Mesenchymal stem cell (in vitro differentiated cells and primary cell): ENCODE measurements at regions not wholly inside any gene's neighbourhood (a gene's known extent, or its start where the extent isn't known, plus 50 kb on each side); places are given as distances from the start of the nearest gene placed in this dataset.

Experiments
- DNase-seq: peaks from one replicate; pipeline ENCODE4 v3.0.0-alpha.2; 2013
- H2AFZ ChIP-seq: one replicate; pipeline ENCODE4 v1.6.1; 2013; ENCODE audit warnings: low read depth, mild to moderate bottlenecking, control low read depth, inconsistent platforms, low read length, moderate library complexity
- H2AK5ac ChIP-seq: 2 replicates; pipeline ENCODE4 v1.6.1; 2013; ENCODE audit warnings: low read length, moderate library complexity, mild to moderate bottlenecking, inconsistent platforms; ENCODE audit not compliant: severe bottlenecking
- H2BK120ac ChIP-seq: one replicate; pipeline ENCODE4 v1.6.1; 2013; ENCODE audit warnings: low read depth, mild to moderate bottlenecking, inconsistent platforms, low read length, moderate library complexity
- H2BK12ac ChIP-seq, 2 experiments: one replicate each; pipeline ENCODE4 v1.6.1; 2013; ENCODE audit warnings: inconsistent platforms in 2 of 2, low read length in 2 of 2, mild to moderate bottlenecking in 2 of 2, moderate library complexity in 2 of 2, control low read depth in 1 of 2
- H2BK15ac ChIP-seq: one replicate; pipeline ENCODE4 v1.6.1; 2013; ENCODE audit warnings: mild to moderate bottlenecking, low read depth, inconsistent platforms; ENCODE audit not compliant: poor library complexity, severe bottlenecking
- H2BK5ac ChIP-seq: 2 replicates; pipeline ENCODE4 v1.6.1; 2013; ENCODE audit warnings: low read depth, mild to moderate bottlenecking, low read length, control low read depth, inconsistent platforms; ENCODE audit not compliant: poor library complexity, severe bottlenecking
- H3K14ac ChIP-seq, 2 experiments: one replicate each; pipeline ENCODE4 v1.6.1; 2013; ENCODE audit warnings: inconsistent platforms in 2 of 2, low read length in 2 of 2, control low read depth in 1 of 2, mild to moderate bottlenecking in 1 of 2, moderate library complexity in 1 of 2
- H3K18ac ChIP-seq, 2 experiments: one replicate each; pipeline ENCODE4 v1.6.1; 2013; ENCODE audit warnings: inconsistent platforms in 2 of 2, low read length in 2 of 2, control low read depth in 1 of 2, low read depth in 1 of 2, mild to moderate bottlenecking in 1 of 2
- H3K23ac ChIP-seq, 2 experiments: one replicate each; pipeline ENCODE4 v1.6.1; 2013; ENCODE audit warnings: inconsistent platforms in 2 of 2, low read length in 2 of 2, mild to moderate bottlenecking in 2 of 2, moderate library complexity in 2 of 2, control low read depth in 1 of 2
- H3K27ac ChIP-seq: 2 replicates; pipeline ENCODE4 v1.5.1; 2013; ENCODE audit warnings: mild to moderate bottlenecking, moderate library complexity, low read length, control low read depth, inconsistent platforms; ENCODE audit not compliant: poor library complexity, severe bottlenecking
- H3K27me3 ChIP-seq, 2 experiments: 2 replicates each; pipeline versions ENCODE4 v1.6.1 to v1.7.0; 2013; ENCODE audit warnings: low read length in 2 of 2, mild to moderate bottlenecking in 2 of 2, moderate library complexity in 2 of 2, control low read depth in 1 of 2, inconsistent platforms in 1 of 2; ENCODE audit not compliant: control insufficient read depth in 1 of 2, insufficient read depth in 1 of 2
- H3K36me3 ChIP-seq, 2 experiments: 2 replicates each; pipeline versions ENCODE4 v1.6.1 to v1.7.0; 2013; ENCODE audit warnings: low read length in 2 of 2, control low read depth in 1 of 2, inconsistent platforms in 1 of 2, low read depth in 1 of 2, mild to moderate bottlenecking in 1 of 2; ENCODE audit not compliant: insufficient read depth in 2 of 2, control insufficient read depth in 1 of 2
- H3K4ac ChIP-seq, 2 experiments: one replicate each; pipeline ENCODE4 v1.6.1; 2013; ENCODE audit warnings: inconsistent platforms in 2 of 2, low read length in 2 of 2, mild to moderate bottlenecking in 2 of 2, moderate library complexity in 2 of 2, control low read depth in 1 of 2, low read depth in 1 of 2
- H3K4me1 ChIP-seq: 2 replicates; pipeline ENCODE4 v1.6.1; 2013; ENCODE audit warnings: low read depth, low read length, control low read depth; ENCODE audit not compliant: control insufficient read depth, insufficient read depth
- H3K4me2 ChIP-seq: 2 replicates; pipeline ENCODE4 v1.6.1; 2013; ENCODE audit warnings: low read length, mild to moderate bottlenecking, inconsistent platforms; ENCODE audit not compliant: poor library complexity, severe bottlenecking
- H3K4me3 ChIP-seq, 2 experiments: 2 replicates each; pipeline versions ENCODE4 v1.5.1 to v1.7.0; 2013; ENCODE audit warnings: low read length in 2 of 2, mild to moderate bottlenecking in 2 of 2, control low read depth in 1 of 2, low read depth in 1 of 2; ENCODE audit not compliant: insufficient read depth in 1 of 2
- H3K79me1 ChIP-seq: replicated peaks from 2 replicates; pipeline ENCODE4 v1.6.1; 2013; ENCODE audit warnings: mild to moderate bottlenecking, control low read depth, low read length, inconsistent platforms; ENCODE audit not compliant: poor library complexity, severe bottlenecking
- H3K9ac ChIP-seq: 2 replicates; pipeline ENCODE4 v1.7.0; 2013; ENCODE audit warnings: mild to moderate bottlenecking, low read length, moderate library complexity
- H3K9me3 ChIP-seq: 2 replicates; pipeline ENCODE4 v1.7.0; 2013; ENCODE audit warnings: mild to moderate bottlenecking, low read length; ENCODE audit not compliant: control insufficient read depth
- H4K8ac ChIP-seq: one replicate; pipeline ENCODE4 v1.6.1; 2013; ENCODE audit warnings: inconsistent platforms, mild to moderate bottlenecking, low read length, moderate library complexity
- H4K91ac ChIP-seq: one replicate; pipeline ENCODE4 v1.6.1; 2013; ENCODE audit warnings: mild to moderate bottlenecking, low read length, inconsistent platforms
- WGBS: methylation state at CpG from one replicate; pipeline ENCODE4 v1.1.7; 2013; ENCODE audit warnings: mixed read lengths; 5-methylcytosine and 5-hydroxymethylcytosine counted together

DNA sequence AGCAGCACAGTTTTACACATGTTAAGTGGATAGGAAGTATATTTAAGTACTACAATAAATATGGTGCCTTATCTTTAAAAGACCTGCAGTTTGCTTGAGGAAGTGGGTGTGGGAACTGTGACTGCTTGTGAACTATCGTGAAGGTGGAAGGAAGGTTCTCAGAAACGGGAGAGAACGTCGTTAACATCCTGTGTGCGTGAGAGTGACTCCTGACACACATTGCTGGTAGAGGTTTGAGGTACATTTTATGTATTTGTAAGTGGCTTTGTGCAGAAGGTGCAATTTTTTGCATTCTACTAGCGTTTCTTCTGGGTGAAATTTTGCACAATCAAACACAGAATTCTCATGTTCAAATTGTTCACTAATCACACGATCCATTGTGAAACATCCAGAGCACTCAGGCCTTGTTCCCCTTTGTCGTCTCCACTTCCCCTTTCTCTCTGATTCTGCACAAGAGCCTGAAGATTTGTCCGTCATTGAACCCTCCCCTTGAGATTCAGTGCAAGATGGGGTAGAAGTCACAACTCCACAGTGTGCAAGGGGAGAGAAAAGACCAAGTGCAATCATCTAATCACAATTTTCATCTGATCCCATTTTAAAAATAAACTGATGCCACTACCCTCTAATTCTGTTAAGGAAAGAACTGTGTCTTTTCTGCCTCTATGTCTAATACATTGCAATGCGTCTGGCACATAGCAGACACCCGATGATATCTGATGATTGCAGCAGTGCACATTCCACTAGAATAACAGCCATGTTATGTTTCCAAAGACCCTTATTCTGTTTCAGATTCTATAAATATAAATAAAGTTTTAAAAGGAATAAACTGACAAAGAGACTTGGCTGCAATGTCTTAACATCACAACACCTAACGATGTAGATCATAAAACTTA lies 279.9 kb downstream of the NEBL start:
- Histone ChIP-seq H4K8ac (no peak overlapping the region), H3K27me3 (no peaks in the 10 kb centered on the region), H3K36me3 (no peaks in the 10 kb centered on the region), H3K4me3 (no peak overlapping the region), H3K4ac (no peak overlapping the region), H2BK12ac (no peak overlapping the region), H3K79me1 (no peaks in the 10 kb centered on the region), H4K91ac (no peak overlapping the region), H2BK5ac (no peak overlapping the region), H3K9me3 (peaks cover 6% of the 10 kb centered on the region), H3K23ac (no peak overlapping the region), H3K18ac (no peak overlapping the region), H3K14ac (no peak overlapping the region), H2BK15ac (no peak overlapping the region), H3K27ac (no peak overlapping the region), H2AFZ (no peak overlapping the region), H3K9ac (no peak overlapping the region), H2BK120ac (no peak overlapping the region), H3K4me1 (no peaks in the 10 kb centered on the region), H2AK5ac (no peak overlapping the region), H3K4me2 (no peak overlapping the region)
- 72% methylated on average over 10 of the region's 12 CpGs for WGBS
- DNase-seq = no peak

DNA sequence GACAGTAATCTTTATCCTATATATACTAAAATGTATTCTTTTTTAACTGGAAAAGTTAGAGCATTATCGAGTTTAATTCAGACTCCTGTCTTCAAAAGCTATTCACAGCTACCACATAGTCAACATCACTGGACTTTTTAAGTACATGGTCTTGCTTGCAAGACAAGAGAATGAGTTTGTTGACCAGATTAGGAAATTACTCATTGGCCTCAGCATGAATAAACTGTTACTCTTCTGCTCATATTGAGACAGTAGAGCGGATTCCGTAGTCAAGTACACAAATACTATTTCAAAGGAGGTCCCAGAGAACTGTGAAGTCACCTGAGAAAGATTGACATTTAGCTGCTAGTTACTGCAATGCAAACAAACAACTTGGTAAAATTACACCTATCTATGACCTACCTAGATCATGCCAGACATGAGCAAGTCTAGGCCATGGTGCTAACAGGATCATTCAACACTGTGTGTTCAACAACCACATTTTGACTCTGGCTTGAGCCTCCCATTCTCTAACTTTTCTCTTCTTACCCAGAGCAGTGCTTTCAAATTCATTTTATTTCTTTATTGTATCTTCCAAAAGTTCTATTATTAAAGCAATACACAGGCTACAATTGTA lies 280.9 kb downstream of the NEBL start:
- no peak overlapping the region for H3K4ac ChIP-seq
- H2AK5ac ChIP-seq = no peak overlapping the region
- H3K9me3 ChIP-seq = peaks cover 6% of the 10 kb centered on the region
- H2BK12ac ChIP-seq = no peak overlapping the region
- H3K36me3 ChIP-seq = no peaks in the 10 kb centered on the region
- H3K23ac ChIP-seq = no peak overlapping the region
- DNase-seq = no peak
- H3K27me3 ChIP-seq = no peaks in the 10 kb centered on the region
- H2BK15ac ChIP-seq = no peak overlapping the region
- H4K91ac ChIP-seq = no peak overlapping the region
- no peaks in the 10 kb centered on the region for H3K79me1 ChIP-seq
- no peak overlapping the region for H2BK120ac ChIP-seq
- H3K27ac ChIP-seq = no peak overlapping the region
- no peaks in the 10 kb centered on the region for H3K4me1 ChIP-seq
- no peak overlapping the region for H2BK5ac ChIP-seq
- no peak overlapping the region for H3K14ac ChIP-seq
- no peak overlapping the region for H3K4me2 ChIP-seq
- no peak overlapping the region for H3K18ac ChIP-seq
- H3K4me3 ChIP-seq = no peak overlapping the region
- 96% methylated on average over 2 of the region's 3 CpGs for WGBS
- H3K9ac ChIP-seq = no peak overlapping the region
- no peak overlapping the region for H4K8ac ChIP-seq
- H2AFZ ChIP-seq = no peak overlapping the region

DNA sequence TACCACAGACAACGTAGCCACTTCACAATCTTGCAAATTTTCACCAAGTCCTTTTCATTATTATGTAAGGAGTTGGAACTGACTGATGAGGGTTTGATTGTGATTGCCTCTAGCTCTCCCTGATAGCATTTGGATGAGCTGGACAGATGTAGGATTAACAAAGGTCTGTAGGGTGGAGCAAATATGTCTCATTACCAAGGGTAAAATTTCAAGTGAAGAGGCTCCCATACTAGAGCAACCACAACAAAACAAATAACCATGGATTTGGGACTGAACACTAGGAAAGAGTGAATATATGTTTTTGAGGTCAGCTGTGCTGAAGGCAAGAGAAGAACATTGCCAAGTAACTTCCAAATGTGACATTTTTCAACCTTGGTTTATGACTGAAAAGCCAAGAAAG lies 281.7 kb downstream of the NEBL start:
- Histone ChIP-seq H4K91ac (no peak overlapping the region), H2BK12ac (no peak overlapping the region), H2BK120ac (no peak overlapping the region), H3K27me3 (no peaks in the 10 kb centered on the region), H3K18ac (no peak overlapping the region), H3K4ac (no peak overlapping the region), H3K4me3 (no peak overlapping the region), H2AK5ac (no peak overlapping the region), H3K27ac (no peak overlapping the region), H3K4me2 (no peak overlapping the region), H2BK5ac (no peak overlapping the region), H3K9ac (no peak overlapping the region), H4K8ac (no peak overlapping the region), H3K36me3 (no peaks in the 10 kb centered on the region), H3K79me1 (no peaks in the 10 kb centered on the region), H2AFZ (no peak overlapping the region), H3K9me3 (peaks cover 9% of the 10 kb centered on the region), H3K14ac (no peak overlapping the region), H3K23ac (no peak overlapping the region), H2BK15ac (no peak overlapping the region), H3K4me1 (no peaks in the 10 kb centered on the region)
- no CpG with 5 or more reads among the region's 1 CpG for WGBS
- DNase-seq = no peak

DNA sequence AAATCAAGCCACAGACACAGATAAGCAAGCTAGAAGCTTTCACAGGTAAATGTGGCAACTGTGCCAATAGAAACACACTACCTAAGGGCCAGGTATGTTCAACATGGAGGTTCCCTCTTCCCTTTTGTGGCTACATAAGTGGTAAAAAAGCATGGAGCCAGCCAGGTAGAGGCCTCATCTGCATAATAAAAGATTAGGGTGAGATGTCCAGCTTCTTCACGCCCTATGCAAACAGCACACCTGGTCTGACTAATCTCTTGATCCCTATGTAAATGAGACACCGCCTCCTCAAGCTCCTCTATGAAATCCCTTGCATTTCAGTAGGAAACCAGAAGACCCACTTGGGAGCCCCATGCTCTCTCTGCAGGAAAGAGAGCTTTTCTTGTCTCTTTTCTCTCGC lies 282.2 kb downstream of the NEBL start:
- H2AFZ ChIP-seq = no peak overlapping the region
- no peaks in the 10 kb centered on the region for H3K4me1 ChIP-seq
- no peak overlapping the region for H3K23ac ChIP-seq
- H4K91ac ChIP-seq = no peak overlapping the region
- no peak overlapping the region for H2BK5ac ChIP-seq
- no peaks in the 10 kb centered on the region for H3K27me3 ChIP-seq
- H3K9ac ChIP-seq = no peak overlapping the region
- H3K36me3 ChIP-seq = no peaks in the 10 kb centered on the region
- no peak overlapping the region for H2BK15ac ChIP-seq
- no peak overlapping the region for H2BK120ac ChIP-seq
- no peak overlapping the region for H4K8ac ChIP-seq
- no peak overlapping the region for H3K4me2 ChIP-seq
- peaks cover 13% of the 10 kb centered on the region for H3K9me3 ChIP-seq
- no peak overlapping the region for H3K18ac ChIP-seq
- no peak overlapping the region for H3K14ac ChIP-seq
- no peaks in the 10 kb centered on the region for H3K79me1 ChIP-seq
- H2AK5ac ChIP-seq = no peak overlapping the region
- no peak overlapping the region for H3K27ac ChIP-seq
- no peak overlapping the region for H2BK12ac ChIP-seq
- no peak for DNase-seq
- no peak overlapping the region for H3K4ac ChIP-seq
- H3K4me3 ChIP-seq = no peak overlapping the region
- 76% methylated on average over 3 of the region's 3 CpGs for WGBS
